ENCODE measurements at regions not wholly inside any gene's neighbourhood (a gene's known extent, or its start where the extent isn't known, plus 50 kb on each side); places are given as distances from the start of the nearest gene placed in this dataset.

DNA sequence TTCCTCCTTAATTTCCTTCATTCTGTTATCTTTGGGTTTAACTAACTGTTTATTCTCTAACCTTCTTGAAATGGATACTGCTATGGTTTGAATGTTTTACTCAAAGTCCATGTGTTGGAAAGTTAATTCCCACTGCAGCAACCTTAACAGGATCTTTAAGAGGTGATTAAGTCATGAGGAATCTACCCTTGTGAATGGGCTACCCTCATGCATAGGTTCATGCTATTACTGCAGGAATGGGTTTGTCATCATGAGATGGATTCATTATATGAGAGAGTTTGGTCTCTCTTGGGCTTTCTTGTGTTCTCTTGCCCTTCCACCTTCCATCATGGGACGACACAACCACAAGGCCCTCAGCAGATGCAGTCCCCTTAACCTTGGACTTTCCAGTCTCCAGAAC lies 516.9 kb downstream of the ADGRL2 start:
- TF ChIP-seq EP300 (IDR thresholded peaks at IDR 0.05) (no peak), POLR2AphosphoS5 (IDR thresholded peaks at IDR 0.05) (no peak), POLR2A (IDR thresholded peaks at IDR 0.05) (no peak)
- TF ChIP-seq, protein P1, sequence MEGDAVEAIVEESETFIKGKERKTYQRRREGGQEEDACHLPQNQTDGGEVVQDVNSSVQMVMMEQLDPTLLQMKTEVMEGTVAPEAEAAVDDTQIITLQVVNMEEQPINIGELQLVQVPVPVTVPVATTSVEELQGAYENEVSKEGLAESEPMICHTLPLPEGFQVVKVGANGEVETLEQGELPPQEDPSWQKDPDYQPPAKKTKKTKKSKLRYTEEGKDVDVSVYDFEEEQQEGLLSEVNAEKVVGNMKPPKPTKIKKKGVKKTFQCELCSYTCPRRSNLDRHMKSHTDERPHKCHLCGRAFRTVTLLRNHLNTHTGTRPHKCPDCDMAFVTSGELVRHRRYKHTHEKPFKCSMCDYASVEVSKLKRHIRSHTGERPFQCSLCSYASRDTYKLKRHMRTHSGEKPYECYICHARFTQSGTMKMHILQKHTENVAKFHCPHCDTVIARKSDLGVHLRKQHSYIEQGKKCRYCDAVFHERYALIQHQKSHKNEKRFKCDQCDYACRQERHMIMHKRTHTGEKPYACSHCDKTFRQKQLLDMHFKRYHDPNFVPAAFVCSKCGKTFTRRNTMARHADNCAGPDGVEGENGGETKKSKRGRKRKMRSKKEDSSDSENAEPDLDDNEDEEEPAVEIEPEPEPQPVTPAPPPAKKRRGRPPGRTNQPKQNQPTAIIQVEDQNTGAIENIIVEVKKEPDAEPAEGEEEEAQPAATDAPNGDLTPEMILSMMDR (IDR thresholded peaks at IDR 0.05), result no peak

All from stomach (tissue), 4 donors.